ENCODE measurements at regions not wholly inside any gene's neighbourhood (a gene's known extent, or its start where the extent isn't known, plus 50 kb on each side); places are given as distances from the start of the nearest gene placed in this dataset.

DNA sequence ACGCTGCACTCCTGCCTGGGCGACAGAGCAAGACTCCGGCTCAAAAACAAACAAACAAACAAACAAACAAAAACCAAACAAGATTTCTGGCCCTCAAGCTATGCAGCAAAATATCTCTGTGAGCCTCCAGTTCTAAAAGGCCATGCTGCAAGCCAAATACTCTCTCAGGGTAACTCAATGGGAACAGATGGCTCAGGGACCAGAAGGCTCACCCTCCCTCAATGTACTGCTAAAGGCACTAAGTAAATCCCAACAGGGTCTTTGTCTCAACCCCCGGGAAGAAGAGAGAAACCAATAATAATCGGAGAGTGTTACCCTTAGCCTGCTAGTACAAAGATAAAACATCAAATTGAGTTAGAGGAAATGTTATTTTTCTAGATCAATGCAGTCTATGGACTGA is 119.7 kb upstream of the ZC3H12C start:
- no peak for DNase-seq (ENCODE audit: low spot score)
- ATAC-seq = no peak
- intact Hi-C loops (cut with DNase I) = no loop called here

DNA sequence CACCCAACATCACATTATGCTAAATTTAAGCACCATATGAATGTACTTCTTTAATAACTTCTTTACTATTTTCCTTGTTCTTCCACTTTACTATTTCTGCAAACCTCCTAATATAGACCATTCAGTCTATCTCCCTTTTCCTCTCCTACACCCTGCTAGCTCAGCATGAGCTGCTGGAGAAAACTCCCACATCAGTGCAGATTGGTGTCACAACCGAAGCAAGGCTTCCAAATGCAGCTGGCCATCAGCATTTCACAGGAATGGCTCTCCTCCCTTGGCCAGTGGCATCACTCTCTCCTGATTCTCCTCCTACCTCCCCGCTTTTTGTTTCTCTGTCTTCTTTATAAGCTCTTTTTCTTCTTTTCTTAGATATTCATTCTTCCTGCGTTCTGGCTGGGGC is 118.7 kb upstream of the ZC3H12C start:
- intact Hi-C loops (cut with DNase I) = no loop called here
- ATAC-seq = no peak
- no peak for DNase-seq (ENCODE audit: low spot score)

DNA sequence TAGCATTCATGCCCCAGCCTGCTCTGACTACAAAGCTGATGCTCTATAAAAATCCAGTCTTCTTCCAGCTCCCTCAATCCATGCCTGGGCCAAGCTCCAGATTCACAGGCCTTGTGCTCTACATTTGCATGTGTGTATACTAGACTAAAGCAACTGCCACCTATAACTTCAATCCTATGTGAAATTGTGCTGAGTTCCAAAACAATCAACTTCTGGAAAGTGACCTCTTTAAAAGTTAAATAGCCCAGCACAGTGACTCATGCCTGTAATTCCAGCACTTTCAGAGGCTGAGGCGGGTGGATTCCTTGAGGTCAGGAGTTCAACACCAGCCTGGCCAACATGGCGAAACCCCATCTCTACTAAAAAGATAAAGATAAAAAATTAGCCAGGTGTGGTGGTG is 114.3 kb upstream of the ZC3H12C start:
- ATAC-seq (no peak), DNase-seq (ENCODE audit: low spot score) (no peak)
- intact Hi-C loops (cut with DNase I) = no loop called here

DNA sequence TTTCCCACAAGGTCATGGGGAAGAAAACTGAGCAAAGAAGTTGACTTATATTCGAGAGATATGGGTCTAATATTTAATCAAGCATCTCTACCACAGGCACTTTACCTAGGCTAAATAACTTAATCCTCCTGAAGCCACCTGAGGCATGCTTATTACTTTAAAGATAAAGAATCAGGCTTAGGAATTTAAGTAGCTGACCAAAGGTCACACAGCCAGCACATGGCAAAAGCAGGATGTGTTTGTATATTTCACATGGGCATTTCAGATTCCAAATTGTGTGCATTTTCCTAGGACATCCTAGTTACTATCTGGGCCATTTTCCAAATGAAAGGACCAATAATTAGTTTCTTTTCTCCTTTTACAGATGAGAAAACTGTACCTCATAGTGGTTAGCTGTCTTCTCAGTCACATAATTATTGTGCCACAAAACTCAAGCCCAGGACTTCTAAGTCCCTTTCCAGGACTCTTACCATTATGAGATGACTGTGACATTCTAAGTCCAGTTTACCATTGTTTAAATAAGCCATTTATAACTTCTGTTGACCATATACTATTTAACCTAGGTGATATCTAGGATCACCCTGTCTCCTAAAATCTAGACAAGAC is 112.1 kb upstream of the ZC3H12C start:
- ATAC-seq (no peak), DNase-seq (ENCODE audit: low spot score) (no peak)
- intact Hi-C loops (cut with DNase I) = no loop called here

DNA sequence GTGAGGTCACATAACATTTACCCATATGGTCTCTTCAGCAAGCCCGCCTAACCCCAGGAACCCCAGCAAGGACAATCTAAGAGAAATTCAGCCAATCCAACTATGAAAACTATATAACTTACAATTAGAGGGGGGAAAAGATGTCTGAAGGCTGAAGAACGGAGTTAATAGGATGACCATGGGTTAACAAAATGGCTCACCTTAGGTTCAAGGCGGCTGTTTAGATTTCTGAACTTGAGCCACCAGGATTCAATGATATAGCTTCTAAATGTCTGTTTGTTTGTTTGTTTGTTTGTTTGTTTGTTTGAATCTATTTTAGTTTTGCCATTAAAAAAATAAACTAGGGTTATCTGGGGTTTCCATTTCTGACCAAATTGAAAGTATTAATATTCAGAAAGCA is 109.8 kb upstream of the ZC3H12C start:
- intact Hi-C loops (cut with DNase I) = no loop called here
- DNase-seq (ENCODE audit: low spot score) (no peak), ATAC-seq (no peak)

DNA sequence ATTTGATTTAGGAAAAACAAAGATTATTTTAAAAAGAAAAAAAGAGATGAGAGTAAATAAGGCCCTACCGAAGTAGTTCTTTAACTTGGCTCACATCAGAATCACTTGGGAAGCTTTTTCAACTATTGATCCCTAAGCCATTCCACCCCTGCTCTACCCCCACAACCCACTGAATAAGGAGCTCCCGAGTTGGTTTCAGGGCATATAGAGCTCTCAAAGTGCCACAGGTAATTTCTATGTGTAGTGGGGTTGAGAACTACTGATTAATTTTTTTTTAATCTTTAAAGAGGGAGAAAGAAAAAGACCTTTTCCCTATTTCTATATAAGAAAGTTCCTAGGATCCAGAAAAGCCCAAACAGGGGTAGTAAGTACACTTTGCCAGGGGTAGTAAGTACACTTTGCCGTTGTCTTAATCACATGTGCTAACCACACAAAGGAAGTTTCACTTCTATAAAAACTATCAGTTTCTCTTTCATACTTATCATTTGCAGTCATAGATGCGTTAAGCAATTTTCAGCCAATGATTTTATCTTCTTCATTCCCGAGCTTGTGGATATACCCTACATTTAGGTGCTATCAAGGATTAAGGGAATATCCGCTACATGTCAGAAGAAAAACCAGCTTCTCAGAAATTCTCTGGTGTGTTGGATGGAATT is 108.4 kb upstream of the ZC3H12C start:
- DNase-seq (ENCODE audit: low spot score) (no peak), ATAC-seq (peak; percentile 46)
- intact Hi-C loops (cut with DNase I) = no loop called here

DNA sequence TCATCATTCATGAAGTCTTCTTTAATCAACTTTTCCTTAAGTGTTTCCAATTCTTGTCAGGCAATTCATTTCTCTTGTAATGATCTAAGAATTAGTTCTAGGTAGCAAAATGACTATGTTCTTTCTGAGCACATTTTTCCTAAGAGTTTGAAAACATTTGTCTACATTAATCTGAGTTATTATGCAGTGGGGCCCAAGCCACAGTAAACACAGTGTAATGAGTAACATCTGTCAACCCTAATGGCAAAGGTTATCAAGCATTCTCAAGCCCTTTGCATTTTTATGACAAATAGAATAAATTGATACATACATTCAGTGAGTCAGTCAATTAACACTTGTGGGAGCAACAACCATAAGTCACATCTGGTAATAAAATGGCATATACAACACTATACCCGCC is 106.7 kb upstream of the ZC3H12C start:
- no peak for DNase-seq (ENCODE audit: low spot score)
- ATAC-seq = no peak
- intact Hi-C loops (cut with DNase I) = no loop called here

DNA sequence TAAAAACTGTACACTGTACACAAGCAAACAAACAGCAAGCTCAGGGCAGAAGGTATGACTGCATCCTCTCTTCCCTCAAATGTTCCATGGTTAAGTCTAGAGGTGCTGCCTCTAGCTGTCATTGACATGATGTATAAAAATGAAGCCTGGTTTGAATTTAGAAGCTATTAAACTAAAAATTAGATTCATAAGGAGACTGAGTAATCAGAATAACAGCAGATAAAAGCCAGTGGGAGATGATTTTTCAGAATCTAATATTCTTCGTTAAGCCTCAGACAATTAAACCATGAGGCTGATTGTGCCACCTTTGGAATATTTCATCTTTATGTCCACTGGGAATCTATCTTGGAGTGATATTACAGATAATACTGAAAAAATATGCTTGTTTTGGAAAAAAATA is 101.4 kb upstream of the ZC3H12C start:
- intact Hi-C loops (cut with DNase I) = no loop called here

DNA sequence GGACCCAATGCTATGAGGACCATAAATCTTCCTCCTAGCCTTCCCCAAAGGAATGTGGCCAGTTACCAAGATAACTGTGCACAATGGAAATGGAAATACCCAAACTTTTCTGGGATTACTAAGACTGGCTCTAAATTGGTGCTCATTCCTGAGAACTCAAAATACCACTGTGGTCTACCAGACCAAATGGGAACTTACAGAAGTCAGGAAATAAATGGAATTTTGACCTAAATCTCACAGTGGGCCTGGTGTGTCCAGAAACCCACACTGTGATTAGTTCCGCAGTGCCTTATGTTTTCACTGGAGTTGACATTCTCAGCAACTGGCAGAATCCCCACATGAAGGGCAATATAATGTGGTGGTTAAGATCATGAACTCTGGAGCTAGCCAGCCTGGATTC is 99.4 kb upstream of the ZC3H12C start:
- intact Hi-C loops (cut with DNase I) = no loop called here
- DNase-seq (ENCODE audit: low spot score) = no peak
- no peak for ATAC-seq

More for the DNA sequence above, 101.4 kb upstream of the ZC3H12C start:
- no peak for DNase-seq (ENCODE audit: low spot score)
- ATAC-seq = no peak

DNA sequence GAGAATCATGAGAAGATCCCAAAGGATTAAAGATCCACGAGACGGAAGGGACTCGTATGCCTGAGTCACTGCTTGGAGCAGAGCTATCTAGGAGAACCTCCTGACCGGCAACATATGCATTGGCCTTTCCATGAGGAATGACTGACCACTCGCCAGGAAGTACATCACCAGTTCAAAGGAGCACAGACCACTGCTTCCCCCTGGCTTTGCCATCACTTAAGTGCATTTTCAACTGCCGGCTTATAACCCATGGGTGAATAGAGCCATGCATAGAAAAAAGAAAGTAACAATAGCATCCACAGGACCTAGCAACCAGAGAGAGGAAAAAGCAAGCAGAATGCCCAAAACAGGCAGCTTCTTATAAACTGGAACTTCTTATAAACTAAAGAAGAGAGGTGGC is 98.3 kb upstream of the ZC3H12C start:
- intact Hi-C loops (cut with DNase I) = no loop called here
- DNase-seq (ENCODE audit: low spot score) = no peak
- no peak for ATAC-seq

DNA sequence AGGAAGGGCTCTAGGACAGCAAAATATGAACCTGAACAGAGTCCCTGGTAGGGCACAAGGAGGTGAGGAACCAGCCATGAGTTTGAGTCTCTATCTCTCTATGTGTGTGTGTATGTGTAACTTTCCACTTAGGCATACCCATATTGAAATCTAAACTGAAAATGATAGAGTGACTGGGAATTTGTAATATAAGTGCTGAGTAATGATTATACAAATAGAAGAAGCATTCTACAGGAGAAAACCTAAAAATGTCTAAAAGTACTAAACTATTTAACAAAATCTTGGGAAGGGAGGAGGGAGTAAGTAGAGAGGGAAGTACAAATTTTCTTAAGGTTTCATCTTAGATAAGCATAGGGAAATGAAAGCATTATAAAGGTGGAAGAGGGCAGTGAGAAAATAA is 97.1 kb upstream of the ZC3H12C start:
- ATAC-seq (no peak), DNase-seq (ENCODE audit: low spot score) (no peak)
- intact Hi-C loops (cut with DNase I) = no loop called here

DNA sequence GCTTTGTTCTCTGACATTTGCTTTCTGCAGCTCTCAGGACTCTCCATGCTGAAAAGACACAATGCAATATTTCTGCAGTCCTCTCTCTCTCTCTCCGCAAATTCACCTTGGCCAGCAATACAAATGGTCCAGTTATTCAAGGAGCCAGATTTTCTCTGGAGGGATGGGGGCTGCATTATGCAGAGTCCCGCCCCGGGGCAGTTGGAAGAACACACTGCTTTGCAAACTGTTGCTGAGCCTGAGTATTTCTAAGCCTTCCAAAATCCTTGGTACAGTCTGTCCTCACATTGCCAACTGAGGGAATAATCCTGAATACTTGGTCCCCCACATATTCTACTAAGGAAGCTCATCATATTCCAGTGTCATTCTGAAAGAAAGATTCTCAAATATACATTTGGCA is 94.3 kb upstream of the ZC3H12C start:
- intact Hi-C loops (cut with DNase I) = no loop called here
- DNase-seq (ENCODE audit: low spot score) = no peak
- no peak for ATAC-seq

DNA sequence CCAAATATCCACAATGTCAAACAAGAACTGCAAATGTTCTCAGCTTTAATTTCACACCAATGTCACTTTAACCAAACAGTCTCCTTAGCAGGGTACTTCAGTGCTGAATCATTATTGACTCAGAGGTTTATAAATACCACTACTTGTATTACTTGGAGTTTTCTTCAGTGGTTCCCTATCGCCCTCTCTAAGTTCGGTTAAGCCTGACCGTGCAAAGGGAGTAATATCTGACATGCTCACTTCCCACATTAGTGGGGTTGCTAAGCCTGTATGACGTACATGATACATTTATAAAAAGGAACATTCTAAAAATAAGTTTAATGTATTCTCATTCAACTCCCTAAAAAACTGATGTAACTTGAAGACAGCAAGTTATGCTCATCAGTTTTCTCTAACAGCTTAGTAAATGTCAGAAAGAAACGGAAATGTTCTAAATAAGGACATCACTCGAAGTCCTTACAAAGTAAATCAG is 93.1 kb upstream of the ZC3H12C start:
- intact Hi-C loops (cut with DNase I) = no loop called here
- ATAC-seq (peak; percentile 83), DNase-seq (ENCODE audit: low spot score) (no peak)

DNA sequence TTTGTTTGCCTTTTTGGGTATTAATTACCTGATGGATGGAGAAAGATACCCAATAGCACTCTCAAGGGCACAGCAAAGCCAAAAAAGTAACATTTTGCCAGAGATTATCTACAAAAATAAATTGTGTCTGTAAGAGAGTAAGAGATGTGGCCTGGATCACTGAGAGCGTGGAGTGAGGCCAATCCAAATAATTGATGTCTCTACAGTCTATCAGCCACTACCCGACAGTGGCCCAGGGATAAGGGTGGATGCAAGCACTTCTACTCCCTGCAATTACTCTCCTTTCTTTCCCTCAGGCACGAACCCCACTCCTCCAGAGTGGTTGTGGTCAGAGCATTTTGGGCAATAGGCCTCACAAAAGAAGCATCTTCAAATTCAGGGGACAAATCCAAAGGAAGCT is 92.3 kb upstream of the ZC3H12C start:
- intact Hi-C loops (cut with DNase I) = no loop called here
- DNase-seq (ENCODE audit: low spot score) (no peak), ATAC-seq (no peak)

DNA sequence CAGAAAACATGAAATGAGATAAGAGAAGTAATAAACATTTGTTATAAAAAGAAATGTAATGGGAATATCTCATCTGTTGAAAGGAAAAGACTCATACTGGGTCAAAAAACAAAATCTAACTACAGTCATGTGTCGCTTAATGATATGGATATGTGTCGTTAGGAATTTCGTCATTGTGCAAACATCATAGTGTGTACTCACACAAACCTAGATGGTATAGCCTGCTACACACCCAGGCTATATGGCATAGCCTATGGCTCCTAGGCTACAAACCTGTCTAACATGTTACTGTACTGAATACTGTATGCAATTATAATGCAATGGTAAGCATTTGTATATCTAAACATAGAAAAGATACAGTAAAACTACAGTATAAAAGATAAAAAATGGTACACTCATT is 89.8 kb upstream of the ZC3H12C start:
- DNase-seq (ENCODE audit: low spot score) = no peak
- intact Hi-C loops (cut with DNase I) = no loop called here
- no peak for ATAC-seq

DNA sequence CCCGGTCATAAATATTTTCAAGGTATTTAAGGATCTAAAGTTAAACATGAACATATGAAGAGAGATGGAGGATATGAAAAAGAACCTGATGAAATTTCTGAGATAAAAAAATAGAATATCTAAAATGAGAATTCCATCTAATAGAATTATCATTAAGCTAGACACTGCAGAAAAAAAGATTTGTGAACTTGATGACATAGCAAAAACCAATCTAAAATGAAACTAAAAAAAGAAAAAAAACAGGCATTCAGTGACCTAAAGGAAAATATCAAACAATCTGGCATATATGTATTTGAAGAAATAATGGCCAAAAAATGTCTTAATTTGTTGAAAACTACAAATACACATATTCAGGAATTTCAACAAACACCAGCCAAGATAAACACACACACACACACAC is 81.6 kb upstream of the ZC3H12C start:
- no peak for ATAC-seq
- DNase-seq (ENCODE audit: low spot score) = no peak
- intact Hi-C loops (cut with DNase I) = no loop called here

DNA sequence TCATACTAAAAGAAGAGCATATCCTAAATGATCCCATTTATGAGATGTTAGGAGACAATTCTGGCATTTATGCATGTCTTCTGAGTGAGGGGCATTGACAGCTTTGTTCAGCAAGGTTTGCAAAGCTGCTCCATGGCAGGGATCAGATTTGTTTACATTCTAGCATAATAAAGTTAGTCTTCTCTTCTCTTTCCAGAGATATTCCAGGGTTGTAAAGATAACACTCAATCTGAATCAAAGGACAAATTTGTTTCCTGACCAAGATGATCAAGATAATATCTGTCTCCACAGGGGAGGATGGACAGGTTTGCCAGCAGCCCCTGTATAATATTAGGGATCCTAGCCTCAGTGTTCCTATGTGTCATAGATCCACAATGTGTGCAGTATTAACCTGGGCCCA is 77.5 kb upstream of the ZC3H12C start:
- intact Hi-C loops (cut with DNase I) = loop anchor here (5.0 kb wide), 1 partner anchor 1762 kb away; no protein-coding TSS in a partner anchor
- DNase-seq (ENCODE audit: low spot score) (no peak), ATAC-seq (no peak)

DNA sequence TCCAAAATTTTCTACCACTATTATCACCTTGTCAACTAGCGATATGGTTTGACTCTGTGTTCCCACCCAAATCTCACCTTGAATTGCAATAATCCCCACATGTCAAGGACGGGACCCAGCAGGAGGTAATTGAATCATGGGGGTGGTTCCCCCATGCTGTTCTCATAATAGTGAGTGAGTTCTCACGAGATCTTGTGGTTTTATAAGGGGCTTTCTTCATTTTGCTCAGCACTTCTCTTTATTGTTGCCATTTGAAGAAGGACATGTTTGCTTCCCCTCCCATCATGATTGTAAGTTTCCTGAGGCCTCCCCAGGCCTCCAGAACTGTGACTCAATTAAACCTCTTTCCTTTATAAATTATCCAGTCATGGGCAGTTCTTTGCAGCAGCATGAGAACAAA is 73.5 kb upstream of the ZC3H12C start:
- intact Hi-C loops (cut with DNase I) = loop anchor here (5.0 kb wide), 1 partner anchor 1758 kb away; no protein-coding TSS in a partner anchor
- no peak for DNase-seq (ENCODE audit: low spot score)
- no peak for ATAC-seq

DNA sequence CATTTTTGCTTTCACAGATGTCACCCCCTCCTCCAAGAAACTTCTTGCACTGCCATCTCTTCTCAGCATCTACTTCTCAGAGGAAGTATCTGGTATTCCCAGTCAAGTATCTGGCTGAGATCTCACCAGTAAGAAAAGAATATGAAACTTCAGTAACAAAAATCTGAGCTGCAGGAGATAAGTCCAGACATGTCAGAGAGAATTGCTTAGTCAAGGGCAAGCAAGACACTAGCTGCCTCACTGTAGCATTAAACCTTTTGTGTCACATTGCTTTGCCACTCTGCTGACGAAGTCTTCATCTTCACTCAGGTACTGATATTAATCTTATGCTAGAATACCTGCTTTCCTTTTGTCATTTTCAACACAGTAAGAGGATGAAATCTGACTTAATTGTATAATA is 70.6 kb upstream of the ZC3H12C start:
- DNase-seq (ENCODE audit: low spot score) (no peak), ATAC-seq (no peak)
- intact Hi-C loops (cut with DNase I) = no loop called here

DNA sequence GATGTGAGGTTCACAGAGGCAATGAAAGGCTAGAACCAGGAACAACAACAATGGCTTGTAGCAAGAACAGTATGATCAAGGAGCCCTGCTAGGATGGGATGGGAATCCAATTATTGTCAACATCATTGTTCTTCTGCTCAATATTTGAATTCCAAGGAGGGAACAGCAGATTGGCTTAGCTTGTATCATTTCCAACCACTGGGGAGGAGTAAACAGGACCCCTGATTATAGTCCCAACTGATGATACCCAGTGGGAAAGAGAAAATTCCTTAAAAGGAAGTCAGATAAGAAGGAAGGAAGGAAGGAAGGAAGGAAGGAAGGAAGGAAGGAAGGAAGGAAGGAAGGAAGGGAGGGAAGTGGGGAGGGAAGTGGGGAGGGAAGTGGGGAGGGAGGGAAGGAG is 69.5 kb upstream of the ZC3H12C start:
- intact Hi-C loops (cut with DNase I) = no loop called here
- DNase-seq (ENCODE audit: low spot score) = no peak
- no peak for ATAC-seq
